Ishikawa (cell line): ENCODE measurements at regions not wholly inside any gene's neighbourhood (a gene's known extent, or its start where the extent isn't known, plus 50 kb on each side); places are given as distances from the start of the nearest gene placed in this dataset.

Experiments
- CEBPB ChIP-seq: IDR thresholded peaks from 2 replicates; pipeline ENCODE4 v1.6.1; 2012
- CREB1 ChIP-seq: IDR thresholded peaks from 2 replicates; pipeline ENCODE4 v1.6.1; 2012; ENCODE audit warnings: low read depth
- EGR1 ChIP-seq: IDR thresholded peaks from 2 replicates; pipeline ENCODE4 v1.6.1; 2012
- EP300 ChIP-seq: IDR thresholded peaks from 2 replicates; pipeline ENCODE4 v1.6.1; 2012; ENCODE audit warnings: borderline replicate concordance
- FOXM1 ChIP-seq: IDR thresholded peaks from 2 replicates; pipeline ENCODE4 v1.6.1; 2012; ENCODE audit warnings: low read depth, borderline replicate concordance
- MAX ChIP-seq: IDR thresholded peaks from 2 replicates; pipeline ENCODE4 v1.6.1; 2012
- NFIC ChIP-seq: IDR thresholded peaks from 2 replicates; pipeline ENCODE4 v1.6.1; 2012
- RAD21 ChIP-seq: IDR thresholded peaks from 2 replicates; pipeline ENCODE4 v1.6.1; 2012; ENCODE audit warnings: low read depth
- REST ChIP-seq: IDR thresholded peaks from 2 replicates; pipeline ENCODE4 v1.6.1; 2012; ENCODE audit warnings: low read depth, mild to moderate bottlenecking
- TAF1 ChIP-seq: IDR thresholded peaks from 2 replicates; pipeline ENCODE4 v1.6.1; 2012; ENCODE audit warnings: low read depth, mild to moderate bottlenecking
- TCF12 ChIP-seq: IDR thresholded peaks from 2 replicates; pipeline ENCODE4 v1.6.1; 2012; ENCODE audit warnings: low read depth
- TEAD4 ChIP-seq: IDR thresholded peaks from 2 replicates; pipeline ENCODE4 v1.6.1; 2012
- USF1 ChIP-seq: IDR thresholded peaks from 2 replicates; pipeline ENCODE4 v1.6.1; 2012
- YY1 ChIP-seq: IDR thresholded peaks from 2 replicates; pipeline ENCODE4 v1.6.1; 2012; ENCODE audit warnings: low read depth
- ZBTB7A ChIP-seq: IDR thresholded peaks from 2 replicates; pipeline ENCODE4 v1.6.1; 2012; ENCODE audit warnings: low read depth

- TF ChIP-seq ZBTB7A = no peak
- no peak for TF ChIP-seq MAX
- no peak for TF ChIP-seq TAF1
- TF ChIP-seq YY1 = no peak
Measured at GRCh38 chr17:13199425-13199824, 181.6 kb upstream of the ELAC2 start.

GRCh38 chr17:13197586-13197985 is 179.8 kb upstream of the ELAC2 start:
- TF ChIP-seq FOXM1 (no peak), EGR1 (no peak), MAX (no peak), CREB1 (no peak)

GRCh38 chr17:13194887-13195286 is 177.1 kb upstream of the ELAC2 start:
- TF ChIP-seq TCF12 (no peak), MAX (no peak), ZBTB7A (no peak), YY1 (no peak), EP300 (no peak), USF1 (no peak), RAD21 (no peak), CREB1 (no peak), REST (no peak)

GRCh38 chr17:13182854-13183253 is 165.0 kb upstream of the ELAC2 start:
- TF ChIP-seq TEAD4 (no peak), ZBTB7A (no peak), YY1 (no peak), USF1 (no peak), FOXM1 (no peak), EGR1 (no peak), EP300 (no peak), REST (no peak), CEBPB (no peak)

- TF ChIP-seq NFIC = no peak
- no peak for TF ChIP-seq REST
- no peak for TF ChIP-seq TEAD4
- TF ChIP-seq YY1 = no peak
- TF ChIP-seq CREB1 = no peak
- TF ChIP-seq RAD21 = no peak
- no peak for TF ChIP-seq USF1
Measured at GRCh38 chr17:13182450-13182849, 164.6 kb upstream of the ELAC2 start.
